ENCODE measurements at regions not wholly inside any gene's neighbourhood (a gene's known extent, or its start where the extent isn't known, plus 50 kb on each side); places are given as distances from the start of the nearest gene placed in this dataset.
"Not testable (repeated sequence)": the region's sequence is repeated elsewhere in the genome, so short reads cannot be mapped to it uniquely, and the experiment has no call there.

- DNase-seq: peak; percentile 65
Observed at GRCh38 chr1:233790662-233791371, 113.7 kb upstream of the SLC35F3 start.

- no peak for DNase-seq
Observed at GRCh38 chr1:233791372-233791703, 113.1 kb upstream of the SLC35F3 start.

GRCh38 chr1:233791721-233792120 lies 112.8 kb upstream of the SLC35F3 start:
- DNase-seq: no peak

GRCh38 chr1:233794863-233795262 lies 109.6 kb upstream of the SLC35F3 start:
- DNase-seq: no peak

- DNase-seq: no peak
Observed at GRCh38 chr1:233796146-233796783, 108.2 kb upstream of the SLC35F3 start.

- no peak for DNase-seq
Observed at GRCh38 chr1:233802611-233803010, 101.9 kb upstream of the SLC35F3 start.

GRCh38 chr1:233805786-233806185 lies 98.7 kb upstream of the SLC35F3 start:
- DNase-seq: no peak

GRCh38 chr1:233815357-233815756 lies 89.1 kb upstream of the SLC35F3 start:
- DNase-seq: no peak

- no peak for DNase-seq
Observed at GRCh38 chr1:233815865-233816264, 88.6 kb upstream of the SLC35F3 start.

GRCh38 chr1:233816348-233816747 lies 88.1 kb upstream of the SLC35F3 start:
- no peak for DNase-seq

- DNase-seq: no peak
Observed at GRCh38 chr1:233819042-233819441, 85.4 kb upstream of the SLC35F3 start.

GRCh38 chr1:233824179-233824578 lies 80.3 kb upstream of the SLC35F3 start:
- not testable (repeated sequence) for DNase-seq

GRCh38 chr1:233827937-233828336 lies 76.5 kb upstream of the SLC35F3 start:
- not testable (repeated sequence) for DNase-seq

GRCh38 chr1:233828480-233828879 lies 76.0 kb upstream of the SLC35F3 start:
- no peak for DNase-seq

- DNase-seq: no peak
Observed at GRCh38 chr1:233834609-233835008, 69.9 kb upstream of the SLC35F3 start.

GRCh38 chr1:233838207-233838606 lies 66.3 kb upstream of the SLC35F3 start:
- not testable (repeated sequence) for DNase-seq

GRCh38 chr1:233843525-233844204 lies 60.8 kb upstream of the SLC35F3 start:
- DNase-seq: no peak

- DNase-seq: no peak
Observed at GRCh38 chr1:233844275-233844674, 60.2 kb upstream of the SLC35F3 start.

GRCh38 chr1:233844692-233845091 lies 59.8 kb upstream of the SLC35F3 start:
- no peak for DNase-seq

Measured in activated CD4-positive, alpha-beta T cell treated with anti-CD3 and anti-CD28 coated beads, Interleukin-2, Interleukin-6, amounts not matched to agents 100 ng/mL and 50 ng/mL, durations not matched to agents 16 hours and 8 hours (primary cell).